ENCODE measurements at regions not wholly inside any gene's neighbourhood (a gene's known extent, or its start where the extent isn't known, plus 50 kb on each side); places are given as distances from the start of the nearest gene placed in this dataset.

- TF ChIP-seq, protein P1, sequence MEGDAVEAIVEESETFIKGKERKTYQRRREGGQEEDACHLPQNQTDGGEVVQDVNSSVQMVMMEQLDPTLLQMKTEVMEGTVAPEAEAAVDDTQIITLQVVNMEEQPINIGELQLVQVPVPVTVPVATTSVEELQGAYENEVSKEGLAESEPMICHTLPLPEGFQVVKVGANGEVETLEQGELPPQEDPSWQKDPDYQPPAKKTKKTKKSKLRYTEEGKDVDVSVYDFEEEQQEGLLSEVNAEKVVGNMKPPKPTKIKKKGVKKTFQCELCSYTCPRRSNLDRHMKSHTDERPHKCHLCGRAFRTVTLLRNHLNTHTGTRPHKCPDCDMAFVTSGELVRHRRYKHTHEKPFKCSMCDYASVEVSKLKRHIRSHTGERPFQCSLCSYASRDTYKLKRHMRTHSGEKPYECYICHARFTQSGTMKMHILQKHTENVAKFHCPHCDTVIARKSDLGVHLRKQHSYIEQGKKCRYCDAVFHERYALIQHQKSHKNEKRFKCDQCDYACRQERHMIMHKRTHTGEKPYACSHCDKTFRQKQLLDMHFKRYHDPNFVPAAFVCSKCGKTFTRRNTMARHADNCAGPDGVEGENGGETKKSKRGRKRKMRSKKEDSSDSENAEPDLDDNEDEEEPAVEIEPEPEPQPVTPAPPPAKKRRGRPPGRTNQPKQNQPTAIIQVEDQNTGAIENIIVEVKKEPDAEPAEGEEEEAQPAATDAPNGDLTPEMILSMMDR (IDR thresholded peaks at IDR 0.05): no peak
- no peak for TF ChIP-seq POLR2A (IDR thresholded peaks at IDR 0.05)
Measured at GRCh38 chr1:185377831-185378230, 60.8 kb upstream of the IVNS1ABP start.
